ENCODE measurements at regions not wholly inside any gene's neighbourhood (a gene's known extent, or its start where the extent isn't known, plus 50 kb on each side); places are given as distances from the start of the nearest gene placed in this dataset.

DNA sequence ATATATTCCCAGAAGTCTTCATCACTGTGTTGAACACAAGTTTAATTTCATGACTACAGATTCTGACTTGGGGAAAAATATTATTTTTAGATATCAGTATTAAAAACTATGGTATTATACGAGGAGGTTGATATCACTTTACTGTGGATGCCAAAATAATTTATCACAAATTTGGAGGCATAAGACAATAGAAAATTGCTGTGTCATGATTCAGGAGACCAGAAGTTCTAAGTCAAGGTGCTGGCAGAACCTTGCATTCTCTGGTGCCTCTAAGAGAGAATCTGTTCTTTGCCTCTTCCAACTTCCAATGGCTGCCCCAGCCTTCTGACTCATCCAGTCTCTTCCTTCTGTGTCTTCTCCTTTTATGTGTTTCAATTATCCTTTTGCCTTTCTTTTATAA lies 325.0 kb upstream of the CNTN4 start:
- ATAC-seq: no peak
- TF ChIP-seq GLIS3 (CRISPR knock-in tag; IDR thresholded peaks at IDR 0.05) (no peak), ZFP30 (CRISPR knock-in tag; IDR thresholded peaks at IDR 0.05) (no peak), SNAI2 (CRISPR knock-in tag; IDR thresholded peaks at IDR 0.05) (no peak), RARB (CRISPR knock-in tag; IDR thresholded peaks at IDR 0.05) (no peak), ZNF70 (CRISPR knock-in tag; IDR thresholded peaks at IDR 0.05) (no peak), OSR1 (CRISPR knock-in tag; IDR thresholded peaks at IDR 0.05) (no peak), CSRNP3 (CRISPR knock-in tag; IDR thresholded peaks at IDR 0.05) (no peak), ZNF565 (CRISPR knock-in tag; conservative IDR thresholded peaks at IDR 0.05; ENCODE audit: low read depth) (no peak), TOX (CRISPR knock-in tag; IDR thresholded peaks at IDR 0.05; ENCODE audit: borderline replicate concordance) (no peak)

DNA sequence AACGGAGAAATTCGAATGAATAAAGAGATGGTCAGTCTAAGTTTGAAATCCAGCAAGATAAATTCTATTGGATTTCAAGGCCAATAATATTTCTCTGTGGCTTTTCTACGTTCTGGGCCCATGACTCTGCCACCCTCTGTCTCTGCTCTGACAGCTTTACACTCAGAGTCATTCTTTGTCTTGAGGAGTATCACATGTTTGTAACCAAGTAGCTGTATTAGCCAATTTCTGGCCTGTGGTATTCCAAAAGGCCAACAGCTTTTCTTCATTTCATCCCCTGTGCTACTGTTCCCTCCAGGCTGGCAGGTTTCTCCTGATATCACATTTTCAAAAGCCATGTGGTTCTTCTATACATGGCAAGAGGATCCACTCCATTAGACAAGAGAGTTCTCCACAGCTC lies 324.1 kb upstream of the CNTN4 start:
- ATAC-seq: no peak
- no peak for TF ChIP-seq ZFP30 (CRISPR knock-in tag; IDR thresholded peaks at IDR 0.05)
- TF ChIP-seq CSDC2 (CRISPR knock-in tag; IDR thresholded peaks at IDR 0.05): no peak
- TF ChIP-seq CSRNP3 (CRISPR knock-in tag; IDR thresholded peaks at IDR 0.05): no peak
- no peak for TF ChIP-seq RARB (CRISPR knock-in tag; IDR thresholded peaks at IDR 0.05)
- TF ChIP-seq ISL1 (CRISPR knock-in tag; IDR thresholded peaks at IDR 0.05): no peak
- TF ChIP-seq ZNF70 (CRISPR knock-in tag; IDR thresholded peaks at IDR 0.05): no peak
- TF ChIP-seq ZNF8 (CRISPR knock-in tag; IDR thresholded peaks at IDR 0.05): no peak
- TF ChIP-seq, protein P1, sequence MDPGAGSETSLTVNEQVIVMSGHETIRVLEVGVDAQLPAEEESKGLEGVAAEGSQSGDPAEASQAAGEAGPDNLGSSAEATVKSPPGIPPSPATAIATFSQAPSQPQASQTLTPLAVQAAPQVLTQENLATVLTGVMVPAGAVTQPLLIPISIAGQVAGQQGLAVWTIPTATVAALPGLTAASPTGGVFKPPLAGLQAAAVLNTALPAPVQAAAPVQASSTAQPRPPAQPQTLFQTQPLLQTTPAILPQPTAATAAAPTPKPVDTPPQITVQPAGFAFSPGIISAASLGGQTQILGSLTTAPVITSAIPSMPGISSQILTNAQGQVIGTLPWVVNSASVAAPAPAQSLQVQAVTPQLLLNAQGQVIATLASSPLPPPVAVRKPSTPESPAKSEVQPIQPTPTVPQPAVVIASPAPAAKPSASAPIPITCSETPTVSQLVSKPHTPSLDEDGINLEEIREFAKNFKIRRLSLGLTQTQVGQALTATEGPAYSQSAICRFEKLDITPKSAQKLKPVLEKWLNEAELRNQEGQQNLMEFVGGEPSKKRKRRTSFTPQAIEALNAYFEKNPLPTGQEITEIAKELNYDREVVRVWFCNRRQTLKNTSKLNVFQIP (CRISPR knock-in tag; IDR thresholded peaks at IDR 0.05; ENCODE audit: borderline replicate concordance, low read depth): no peak
- no peak for TF ChIP-seq SNAI2 (CRISPR knock-in tag; IDR thresholded peaks at IDR 0.05)
- TF ChIP-seq TSHZ2 (CRISPR knock-in tag; IDR thresholded peaks at IDR 0.05): no peak
- TF ChIP-seq, protein P2, sequence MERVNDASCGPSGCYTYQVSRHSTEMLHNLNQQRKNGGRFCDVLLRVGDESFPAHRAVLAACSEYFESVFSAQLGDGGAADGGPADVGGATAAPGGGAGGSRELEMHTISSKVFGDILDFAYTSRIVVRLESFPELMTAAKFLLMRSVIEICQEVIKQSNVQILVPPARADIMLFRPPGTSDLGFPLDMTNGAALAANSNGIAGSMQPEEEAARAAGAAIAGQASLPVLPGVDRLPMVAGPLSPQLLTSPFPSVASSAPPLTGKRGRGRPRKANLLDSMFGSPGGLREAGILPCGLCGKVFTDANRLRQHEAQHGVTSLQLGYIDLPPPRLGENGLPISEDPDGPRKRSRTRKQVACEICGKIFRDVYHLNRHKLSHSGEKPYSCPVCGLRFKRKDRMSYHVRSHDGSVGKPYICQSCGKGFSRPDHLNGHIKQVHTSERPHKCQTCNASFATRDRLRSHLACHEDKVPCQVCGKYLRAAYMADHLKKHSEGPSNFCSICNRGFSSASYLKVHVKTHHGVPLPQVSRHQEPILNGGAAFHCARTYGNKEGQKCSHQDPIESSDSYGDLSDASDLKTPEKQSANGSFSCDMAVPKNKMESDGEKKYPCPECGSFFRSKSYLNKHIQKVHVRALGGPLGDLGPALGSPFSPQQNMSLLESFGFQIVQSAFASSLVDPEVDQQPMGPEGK (CRISPR knock-in tag; IDR thresholded peaks at IDR 0.05; ENCODE audit: borderline replicate concordance): no peak
- no peak for TF ChIP-seq OSR1 (CRISPR knock-in tag; IDR thresholded peaks at IDR 0.05)

DNA sequence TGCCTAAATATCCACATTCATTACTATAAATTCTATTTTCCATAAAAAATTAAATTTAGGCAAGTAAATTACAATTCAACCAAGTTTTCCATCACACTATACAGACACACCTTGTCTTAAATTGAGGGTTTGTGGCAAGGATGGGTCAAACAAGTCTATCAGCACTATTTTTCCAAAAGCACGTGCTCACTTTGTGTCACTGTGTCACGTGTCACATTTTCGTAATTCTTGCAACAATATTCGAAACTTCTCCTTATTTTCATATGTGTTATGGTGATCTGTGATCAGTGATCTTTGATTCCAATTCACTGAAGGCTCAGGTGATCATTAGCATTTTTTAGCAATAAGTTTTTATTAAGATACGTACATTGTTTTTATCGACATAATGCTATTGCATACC lies 323.3 kb upstream of the CNTN4 start:
- no peak for TF ChIP-seq TOX (CRISPR knock-in tag; IDR thresholded peaks at IDR 0.05; ENCODE audit: borderline replicate concordance)
- TF ChIP-seq BACH2 (CRISPR knock-in tag; IDR thresholded peaks at IDR 0.05; ENCODE audit: borderline replicate concordance): no peak
- TF ChIP-seq ESRRG (CRISPR knock-in tag; IDR thresholded peaks at IDR 0.05): no peak
- TF ChIP-seq CSDC2 (CRISPR knock-in tag; IDR thresholded peaks at IDR 0.05): no peak
- TF ChIP-seq ZNF70 (CRISPR knock-in tag; IDR thresholded peaks at IDR 0.05): no peak
- TF ChIP-seq, protein P1 (CRISPR knock-in tag; IDR thresholded peaks at IDR 0.05; ENCODE audit: borderline replicate concordance, low read depth): no peak
- TF ChIP-seq ZC3H10 (CRISPR knock-in tag; IDR thresholded peaks at IDR 0.05): no peak

More for the DNA sequence above, 323.3 kb upstream of the CNTN4 start:
- no peak for ATAC-seq

Data from SK-N-SH treated with all-trans-retinoic acid at 6 μM for 48 hours (cell line).